Omental fat pad (tissue), 3 donors: ENCODE measurements at regions not wholly inside any gene's neighbourhood (a gene's known extent, or its start where the extent isn't known, plus 50 kb on each side); places are given as distances from the start of the nearest gene placed in this dataset.
"Not testable (repeated sequence)": the region's sequence is repeated elsewhere in the genome, so short reads cannot be mapped to it uniquely, and the experiment has no call there.

ENCODE experiments used
- ATAC-seq: fragments of 150-250 bp; one replicate; pipeline ENCODE4 v1.9.1; 2016; ENCODE audit warnings: mild to moderate bottlenecking, moderate library complexity; ENCODE audit not compliant: low FRiP score
- DNase-seq: peaks from one replicate; pipeline ENCODE4 v3.0.0-alpha.2; 2019; ENCODE audit warnings: low spot score
- CTCF ChIP-seq, 3 donors: fragments of 450-650 bp; IDR thresholded peaks; one replicate each; pipeline ENCODE4 v1.5.1; 2016 to 2017; ENCODE audit warnings: antibody characterized with exemption in 3 of 3, mild to moderate bottlenecking in 3 of 3, moderate library complexity in 2 of 3

GRCh38 chr7:135872861-135873260, 104.3 kb downstream of the MTPN start:
- not testable (repeated sequence) for ATAC-seq, DNase-seq

GRCh38 chr7:135862586-135863340, 114.2 kb upstream of the FAM180A start:
- ATAC-seq = no peak
- no peak for DNase-seq
- TF ChIP-seq CTCF (IDR thresholded peaks at IDR 0.05) = no peak

GRCh38 chr7:135859538-135859937, 110.9 kb upstream of the FAM180A start:
- ATAC-seq (no peak), DNase-seq (no peak)
- no peak for TF ChIP-seq CTCF (IDR thresholded peaks at IDR 0.05)

GRCh38 chr7:135858851-135859250, 110.2 kb upstream of the FAM180A start:
- no peak for DNase-seq
- no peak for ATAC-seq
- TF ChIP-seq CTCF (IDR thresholded peaks at IDR 0.05) = no peak

GRCh38 chr7:135858379-135858778, 109.8 kb upstream of the FAM180A start:
- no peak for DNase-seq
- no peak for ATAC-seq
- TF ChIP-seq CTCF (IDR thresholded peaks at IDR 0.05) = no peak

- DNase-seq (no peak), ATAC-seq (no peak)
- TF ChIP-seq CTCF (IDR thresholded peaks at IDR 0.05) = no peak
Measured at GRCh38 chr7:135857519-135858274, 109.1 kb upstream of the FAM180A start.

- ATAC-seq = no peak
- no peak for TF ChIP-seq CTCF (IDR thresholded peaks at IDR 0.05)
Measured at GRCh38 chr7:135856356-135857144, 107.9 kb upstream of the FAM180A start.

More at GRCh38 chr7:135856356-135857144, 107.9 kb upstream of the FAM180A start:
- DNase-seq = no peak
